ENCODE measurements at regions not wholly inside any gene's neighbourhood (a gene's known extent, or its start where the extent isn't known, plus 50 kb on each side); places are given as distances from the start of the nearest gene placed in this dataset.
"Not testable (repeated sequence)": the region's sequence is repeated elsewhere in the genome, so short reads cannot be mapped to it uniquely, and the experiment has no call there.

GRCh38 chr1:145519302-145519701 is 88.5 kb upstream of the GPR89A start:
- TF ChIP-seq CTCF, EP300, POLR2A, POLR2AphosphoS5 (IDR thresholded peaks at IDR 0.05): not testable (repeated sequence)
